ENCODE measurements at regions not wholly inside any gene's neighbourhood (a gene's known extent, or its start where the extent isn't known, plus 50 kb on each side); places are given as distances from the start of the nearest gene placed in this dataset.

DNA sequence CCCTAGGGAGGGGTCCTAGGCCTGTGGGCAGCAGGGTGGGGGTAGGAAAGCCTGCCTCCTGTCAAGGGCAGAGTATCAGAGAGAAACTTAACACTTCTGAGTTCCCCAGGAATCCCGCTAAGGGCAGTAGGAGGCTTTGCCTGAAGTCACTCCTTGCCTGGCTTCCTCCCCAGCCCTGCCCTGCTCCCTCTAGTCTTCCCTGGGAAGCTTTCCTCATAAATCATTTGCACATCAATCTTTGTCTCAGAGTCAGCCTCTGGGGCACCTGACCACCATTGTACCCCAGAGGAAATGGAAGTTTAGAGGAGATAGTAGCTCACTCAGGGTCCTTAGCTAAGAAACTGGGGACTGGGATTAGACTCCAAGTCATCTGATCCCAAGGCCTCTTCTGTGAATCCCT lies 129.4 kb upstream of the TLE3 start:
- H3K36me3 ChIP-seq = no peaks in the 10 kb centered on the region
- DNase-seq (ENCODE audit: low spot score in 2 of 2) = no peak
- peaks cover 0 to 8% of the 10 kb centered on the region in 2 donors for H3K9me3 ChIP-seq
- H3K27me3 ChIP-seq = no peaks in the 10 kb centered on the region
- no peak for TF ChIP-seq POLR2A (IDR thresholded peaks at IDR 0.05)
- TF ChIP-seq, protein P1, sequence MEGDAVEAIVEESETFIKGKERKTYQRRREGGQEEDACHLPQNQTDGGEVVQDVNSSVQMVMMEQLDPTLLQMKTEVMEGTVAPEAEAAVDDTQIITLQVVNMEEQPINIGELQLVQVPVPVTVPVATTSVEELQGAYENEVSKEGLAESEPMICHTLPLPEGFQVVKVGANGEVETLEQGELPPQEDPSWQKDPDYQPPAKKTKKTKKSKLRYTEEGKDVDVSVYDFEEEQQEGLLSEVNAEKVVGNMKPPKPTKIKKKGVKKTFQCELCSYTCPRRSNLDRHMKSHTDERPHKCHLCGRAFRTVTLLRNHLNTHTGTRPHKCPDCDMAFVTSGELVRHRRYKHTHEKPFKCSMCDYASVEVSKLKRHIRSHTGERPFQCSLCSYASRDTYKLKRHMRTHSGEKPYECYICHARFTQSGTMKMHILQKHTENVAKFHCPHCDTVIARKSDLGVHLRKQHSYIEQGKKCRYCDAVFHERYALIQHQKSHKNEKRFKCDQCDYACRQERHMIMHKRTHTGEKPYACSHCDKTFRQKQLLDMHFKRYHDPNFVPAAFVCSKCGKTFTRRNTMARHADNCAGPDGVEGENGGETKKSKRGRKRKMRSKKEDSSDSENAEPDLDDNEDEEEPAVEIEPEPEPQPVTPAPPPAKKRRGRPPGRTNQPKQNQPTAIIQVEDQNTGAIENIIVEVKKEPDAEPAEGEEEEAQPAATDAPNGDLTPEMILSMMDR (IDR thresholded peaks at IDR 0.05) = no peak
- TF ChIP-seq POLR2AphosphoS5 (IDR thresholded peaks at IDR 0.05) = no peak
- H3K4me3 ChIP-seq = no peak overlapping the region
- no peaks in the 10 kb centered on the region for H3K4me1 ChIP-seq
- no peak overlapping the region for H3K27ac ChIP-seq
- intact Hi-C loops (cut with DNase I; ENCODE audit: low total_unique reads) = no loop called here

DNA sequence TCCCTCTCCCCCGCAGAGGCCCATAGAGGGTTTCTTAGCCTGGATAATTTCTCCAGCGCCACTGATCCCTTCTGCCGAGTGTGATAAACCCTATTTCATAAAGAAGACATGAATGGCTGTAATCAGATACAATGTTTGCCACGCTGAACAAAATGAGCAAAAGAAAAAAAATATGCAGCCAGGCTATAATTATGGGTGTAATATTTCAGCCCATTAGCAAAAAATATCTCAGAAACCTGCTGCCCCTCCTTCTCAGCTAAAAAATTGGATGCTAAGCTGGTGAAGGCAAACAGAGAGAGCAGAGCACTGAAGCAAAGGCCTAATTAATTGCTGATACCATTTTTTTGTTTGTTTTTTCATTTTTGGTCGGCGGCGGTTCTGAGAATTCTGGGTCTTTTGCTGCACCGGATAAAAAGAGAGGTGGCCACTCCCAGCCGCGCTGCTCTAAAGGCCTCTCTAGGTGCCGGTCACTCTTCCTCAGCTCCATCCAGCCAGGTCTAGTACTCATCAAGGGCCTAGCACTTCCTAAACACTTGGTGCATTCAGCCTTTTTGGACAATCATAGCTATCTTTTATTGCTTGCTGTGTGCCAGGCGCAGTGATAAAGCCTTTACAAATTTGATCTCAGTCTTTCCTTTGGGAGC lies 128.7 kb upstream of the TLE3 start:
- Histone ChIP-seq H3K36me3 (no peaks in the 10 kb centered on the region), H3K9me3 (peaks cover 0 to 2% of the 10 kb centered on the region in 2 donors), H3K4me1 (no peaks in the 10 kb centered on the region), H3K27me3 (no peaks in the 10 kb centered on the region), H3K4me3 (no peak overlapping the region), H3K27ac (no peak overlapping the region)
- TF ChIP-seq POLR2AphosphoS5 (IDR thresholded peaks at IDR 0.05) (no peak), POLR2A (IDR thresholded peaks at IDR 0.05) (no peak)
- TF ChIP-seq, protein P1 (IDR thresholded peaks at IDR 0.05) = no peak
- DNase-seq (ENCODE audit: low spot score in 2 of 2) = no peak
- intact Hi-C loops (cut with DNase I; ENCODE audit: low total_unique reads) = no loop called here

DNA sequence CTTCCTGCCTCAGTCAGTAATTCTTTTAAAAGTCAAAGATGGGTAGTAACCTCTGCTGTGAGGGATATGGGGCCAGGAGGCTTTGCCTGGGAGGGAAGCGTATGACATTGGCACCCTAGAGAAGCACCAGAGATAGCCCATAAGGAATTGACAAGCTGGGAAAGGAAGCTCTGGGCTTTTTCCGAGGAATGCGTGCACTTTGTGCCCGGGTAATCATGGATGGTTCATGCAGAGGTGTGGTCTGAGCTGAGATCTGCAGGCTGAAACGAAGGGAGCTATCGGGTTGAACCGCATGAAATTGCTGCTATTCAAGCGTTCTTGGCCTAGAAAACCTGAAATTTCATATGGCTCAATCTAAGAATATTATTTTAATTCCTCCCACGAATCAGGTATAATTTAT lies 127.7 kb upstream of the TLE3 start:
- Histone ChIP-seq H3K9me3 (no peaks in the 10 kb centered on the region), H3K27ac (no peak overlapping the region), H3K4me1 (no peaks in the 10 kb centered on the region), H3K4me3 (no peak overlapping the region), H3K36me3 (no peaks in the 10 kb centered on the region), H3K27me3 (no peaks in the 10 kb centered on the region)
- intact Hi-C loops (cut with DNase I; ENCODE audit: low total_unique reads) = no loop called here
- no peak for DNase-seq (ENCODE audit: low spot score in 2 of 2)
- no peak for TF ChIP-seq POLR2AphosphoS5 (IDR thresholded peaks at IDR 0.05)
- no peak for TF ChIP-seq POLR2A (IDR thresholded peaks at IDR 0.05)
- TF ChIP-seq, protein P1 (IDR thresholded peaks at IDR 0.05) = no peak

DNA sequence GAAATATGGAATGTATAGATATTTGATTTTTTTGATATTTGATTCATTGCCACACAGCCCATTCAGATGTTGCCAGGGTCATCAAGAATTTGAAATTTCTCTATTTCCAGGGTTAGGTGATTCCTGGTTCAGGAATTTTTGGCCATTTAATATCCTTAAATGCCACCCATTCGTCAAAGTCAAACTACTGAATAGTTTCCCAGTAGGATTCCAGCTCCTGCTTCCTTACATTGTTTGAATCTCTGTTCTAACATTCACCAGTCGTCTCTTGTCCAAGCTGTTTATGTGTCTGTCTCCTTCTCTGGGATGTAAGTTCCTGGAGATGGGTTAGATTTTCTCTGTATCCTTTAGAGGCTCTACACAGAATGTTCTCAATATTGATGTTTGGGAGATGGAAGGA lies 124.9 kb upstream of the TLE3 start:
- Histone ChIP-seq H3K27ac (no peak overlapping the region), H3K9me3 (no peaks in the 10 kb centered on the region), H3K4me1 (no peaks in the 10 kb centered on the region), H3K27me3 (no peaks in the 10 kb centered on the region), H3K36me3 (no peaks in the 10 kb centered on the region), H3K4me3 (no peak overlapping the region)
- DNase-seq (ENCODE audit: low spot score in 2 of 2) = no peak
- intact Hi-C loops (cut with DNase I; ENCODE audit: low total_unique reads) = no loop called here
- TF ChIP-seq POLR2A (IDR thresholded peaks at IDR 0.05) (no peak), POLR2AphosphoS5 (IDR thresholded peaks at IDR 0.05) (no peak)
- TF ChIP-seq, protein P1 (IDR thresholded peaks at IDR 0.05) = no peak

DNA sequence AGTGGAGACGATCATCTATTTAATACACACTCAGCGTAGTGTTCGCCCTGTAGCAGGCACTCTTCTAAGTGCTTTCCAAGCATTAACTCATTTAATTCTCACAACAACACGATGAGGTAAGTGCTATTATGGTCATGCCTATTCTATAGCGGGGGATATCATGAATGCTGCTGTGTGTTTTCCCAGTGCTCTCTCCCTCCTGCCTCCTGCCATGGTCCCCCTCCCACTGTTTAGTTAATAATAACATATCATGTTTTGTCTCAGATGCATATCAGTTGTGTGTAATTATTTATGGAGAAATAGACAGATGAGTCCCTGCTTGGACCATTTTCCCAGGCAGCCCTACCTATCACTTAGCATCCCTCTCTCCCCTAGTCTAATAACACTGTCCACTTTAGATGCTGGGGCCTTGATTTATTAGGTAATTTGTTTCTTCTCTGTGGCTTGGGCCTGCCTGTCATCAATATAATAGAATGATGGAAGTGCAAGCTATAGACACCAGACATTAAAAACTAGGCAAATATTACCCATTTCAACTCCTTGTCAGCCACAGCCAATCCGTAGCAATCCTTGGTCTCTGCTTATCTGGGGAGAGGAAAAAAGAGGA lies 122.9 kb upstream of the TLE3 start:
- intact Hi-C loops (cut with DNase I; ENCODE audit: low total_unique reads) = no loop called here
- no peaks in the 10 kb centered on the region for H3K36me3 ChIP-seq
- no peak for DNase-seq (ENCODE audit: low spot score in 2 of 2)
- no peaks in the 10 kb centered on the region for H3K9me3 ChIP-seq
- H3K27me3 ChIP-seq = no peaks in the 10 kb centered on the region
- H3K27ac ChIP-seq = no peak overlapping the region
- TF ChIP-seq POLR2AphosphoS5 (IDR thresholded peaks at IDR 0.05) = no peak
- no peak for TF ChIP-seq POLR2A (IDR thresholded peaks at IDR 0.05)
- TF ChIP-seq, protein P1 (IDR thresholded peaks at IDR 0.05) = no peak
- no peaks in the 10 kb centered on the region for H3K4me1 ChIP-seq
- H3K4me3 ChIP-seq = no peak overlapping the region
